Loucy (cell line): ENCODE measurements at regions not wholly inside any gene's neighbourhood (a gene's known extent, or its start where the extent isn't known, plus 50 kb on each side); places are given as distances from the start of the nearest gene placed in this dataset.
"Not testable (repeated sequence)": the region's sequence is repeated elsewhere in the genome, so short reads cannot be mapped to it uniquely, and the experiment has no call there.

Source experiments
- EZH2phosphoT487 ChIP-seq: fragments of 200-600 bp; IDR thresholded peaks from 2 replicates; pipeline ENCODE4 v1.6.1; 2018; ENCODE audit warnings: antibody characterized with exemption, mild to moderate bottlenecking, moderate library complexity, borderline replicate concordance
- TF ChIP-seq, protein P1 (sequence below): fragments of 200-600 bp; sonication (generic); conservative IDR thresholded peaks from 2 replicates; pipeline ENCODE4 v1.5.1; 2014; ENCODE audit warnings: mild to moderate bottlenecking, antibody characterized with exemption, low read length

DNA sequence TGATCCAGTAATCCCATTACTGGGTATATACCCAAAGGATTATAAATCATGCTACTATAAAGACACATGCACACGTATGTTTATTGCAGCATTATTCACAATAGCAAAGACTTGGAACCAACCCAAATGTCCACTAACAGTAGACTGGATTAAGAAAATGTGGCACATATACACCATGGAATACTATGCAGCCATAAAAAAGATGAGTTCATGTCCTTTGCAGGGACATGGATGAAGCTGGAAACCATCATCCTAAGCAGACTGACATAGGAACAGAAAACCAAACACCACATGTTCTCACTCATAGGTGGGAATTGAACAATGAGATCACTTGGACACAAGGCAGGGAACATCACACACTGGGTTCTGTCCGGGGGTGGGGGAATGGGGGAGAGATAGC is 277.1 kb downstream of the COG6 start:
- TF ChIP-seq, protein P1, sequence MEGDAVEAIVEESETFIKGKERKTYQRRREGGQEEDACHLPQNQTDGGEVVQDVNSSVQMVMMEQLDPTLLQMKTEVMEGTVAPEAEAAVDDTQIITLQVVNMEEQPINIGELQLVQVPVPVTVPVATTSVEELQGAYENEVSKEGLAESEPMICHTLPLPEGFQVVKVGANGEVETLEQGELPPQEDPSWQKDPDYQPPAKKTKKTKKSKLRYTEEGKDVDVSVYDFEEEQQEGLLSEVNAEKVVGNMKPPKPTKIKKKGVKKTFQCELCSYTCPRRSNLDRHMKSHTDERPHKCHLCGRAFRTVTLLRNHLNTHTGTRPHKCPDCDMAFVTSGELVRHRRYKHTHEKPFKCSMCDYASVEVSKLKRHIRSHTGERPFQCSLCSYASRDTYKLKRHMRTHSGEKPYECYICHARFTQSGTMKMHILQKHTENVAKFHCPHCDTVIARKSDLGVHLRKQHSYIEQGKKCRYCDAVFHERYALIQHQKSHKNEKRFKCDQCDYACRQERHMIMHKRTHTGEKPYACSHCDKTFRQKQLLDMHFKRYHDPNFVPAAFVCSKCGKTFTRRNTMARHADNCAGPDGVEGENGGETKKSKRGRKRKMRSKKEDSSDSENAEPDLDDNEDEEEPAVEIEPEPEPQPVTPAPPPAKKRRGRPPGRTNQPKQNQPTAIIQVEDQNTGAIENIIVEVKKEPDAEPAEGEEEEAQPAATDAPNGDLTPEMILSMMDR, result not testable (repeated sequence)
- TF ChIP-seq EZH2phosphoT487, result not testable (repeated sequence)
